ENCODE measurements at regions not wholly inside any gene's neighbourhood (a gene's known extent, or its start where the extent isn't known, plus 50 kb on each side); places are given as distances from the start of the nearest gene placed in this dataset.

- 65 to 89% (median 79%) methylated on average over 2 of the region's 2 CpGs for WGBS, 4 donors
- TF ChIP-seq CTCF (IDR thresholded peaks at IDR 0.05) = no peak
- no peaks in the 10 kb centered on the region for H3K9me3 ChIP-seq
- no peak for DNase-seq
- intact Hi-C loops (cut with DNase I) = no loop called here
- no peaks in the 10 kb centered on the region for H3K36me3 ChIP-seq
- no peak overlapping the region for H3K27ac ChIP-seq
- H3K27me3 ChIP-seq = peaks cover 0 to 25% (median 0%) of the 10 kb centered on the region in 9 donors
- H3K4me1 ChIP-seq = no peaks in the 10 kb centered on the region
- no peak overlapping the region for H3K4me3 ChIP-seq
- no peak for ATAC-seq
These were observed 348.3 kb downstream of the AJAP1 start for GRCh38 chr1:5002676-5003075.

- Histone ChIP-seq H3K27ac (no peak overlapping the region), H3K9me3 (no peaks in the 10 kb centered on the region), H3K27me3 (peaks cover 0 to 21% (median 0%) of the 10 kb centered on the region in 9 donors), H3K4me1 (no peaks in the 10 kb centered on the region), H3K36me3 (no peaks in the 10 kb centered on the region), H3K4me3 (no peak overlapping the region)
- DNase-seq (no peak), ATAC-seq (no peak)
- intact Hi-C loops (cut with DNase I) = no loop called here
- TF ChIP-seq CTCF (IDR thresholded peaks at IDR 0.05) (no peak), POLR2A (IDR thresholded peaks at IDR 0.05) (no peak)
- WGBS, 4 donors = 37 to 62% (median 45%) methylated on average over 5 of the region's 5 CpGs
These were observed 347.1 kb downstream of the AJAP1 start for GRCh38 chr1:5001466-5001865.

GRCh38 chr1:4986306-4986705 lies 331.9 kb downstream of the AJAP1 start:
- Histone ChIP-seq H3K36me3 (no peaks in the 10 kb centered on the region), H3K4me3 (no peak overlapping the region), H3K27me3 (peaks cover 0 to 12% (median 0%) of the 10 kb centered on the region in 9 donors), H3K9me3 (peaks cover 0 to 7% (median 0%) of the 10 kb centered on the region in 12 donors), H3K27ac (no peak overlapping the region), H3K4me1 (no peaks in the 10 kb centered on the region)
- intact Hi-C loops (cut with DNase I) = no loop called here
- 44 to 57% (median 55%) methylated on average over 5 of the region's 5 CpGs for WGBS, 4 donors
- DNase-seq (no peak), ATAC-seq (no peak)
- no peak for TF ChIP-seq CTCF (IDR thresholded peaks at IDR 0.05)
- TF ChIP-seq POLR2A (IDR thresholded peaks at IDR 0.05) = no peak

GRCh38 chr1:4984841-4985240 lies 330.4 kb downstream of the AJAP1 start:
- WGBS, 4 donors = 83 to 85% (median 85%) methylated on average over 18 of the region's 18 CpGs
- H3K36me3 ChIP-seq = no peaks in the 10 kb centered on the region
- DNase-seq (no peak), ATAC-seq (no peak)
- TF ChIP-seq POLR2A (IDR thresholded peaks at IDR 0.05) (no peak), CTCF (IDR thresholded peaks at IDR 0.05) (no peak)
- H3K27me3 ChIP-seq = peaks cover 0 to 13% (median 0%) of the 10 kb centered on the region in 9 donors
- intact Hi-C loops (cut with DNase I) = no loop called here
- no peak overlapping the region for H3K4me3 ChIP-seq
- H3K9me3 ChIP-seq = peaks cover 0 to 7% (median 0%) of the 10 kb centered on the region in 12 donors
- H3K27ac ChIP-seq = no peak overlapping the region
- no peaks in the 10 kb centered on the region for H3K4me1 ChIP-seq

All from heart left ventricle (tissue), 16 donors.